ENCODE measurements at regions not wholly inside any gene's neighbourhood (a gene's known extent, or its start where the extent isn't known, plus 50 kb on each side); places are given as distances from the start of the nearest gene placed in this dataset.
"Not testable (repeated sequence)": the region's sequence is repeated elsewhere in the genome, so short reads cannot be mapped to it uniquely, and the experiment has no call there.

DNA sequence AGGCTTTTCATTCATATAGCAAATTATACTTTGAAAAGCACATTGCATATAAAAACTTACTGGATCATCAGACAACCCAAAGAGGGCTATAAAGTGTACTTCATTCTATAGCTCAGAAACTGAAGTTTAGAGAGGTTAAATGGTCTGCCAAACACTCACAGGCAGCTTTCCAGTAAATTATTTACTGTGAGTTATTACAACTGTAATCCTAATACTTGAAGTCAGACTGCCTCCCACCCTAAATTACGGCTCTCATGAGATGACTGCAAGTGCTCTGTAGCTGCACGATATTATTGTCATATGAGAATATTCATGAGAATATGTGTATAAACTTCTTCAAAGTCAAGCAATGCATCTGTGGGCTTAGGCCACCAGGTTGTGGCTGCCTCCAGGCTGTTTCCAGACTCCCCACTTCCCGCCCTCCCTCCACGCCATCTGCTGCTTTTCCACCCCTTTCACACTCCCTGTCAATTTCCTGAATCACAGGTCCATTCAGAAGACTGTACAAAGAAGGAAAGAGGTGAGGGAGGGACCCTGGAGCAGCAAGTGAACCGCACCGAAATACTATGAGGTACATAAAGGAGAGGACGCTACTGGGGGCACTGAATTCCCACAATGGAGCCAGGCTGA, 111.1 kb upstream of the SPOPL start:
- no peak for DNase-seq (ENCODE audit: low spot score)

DNA sequence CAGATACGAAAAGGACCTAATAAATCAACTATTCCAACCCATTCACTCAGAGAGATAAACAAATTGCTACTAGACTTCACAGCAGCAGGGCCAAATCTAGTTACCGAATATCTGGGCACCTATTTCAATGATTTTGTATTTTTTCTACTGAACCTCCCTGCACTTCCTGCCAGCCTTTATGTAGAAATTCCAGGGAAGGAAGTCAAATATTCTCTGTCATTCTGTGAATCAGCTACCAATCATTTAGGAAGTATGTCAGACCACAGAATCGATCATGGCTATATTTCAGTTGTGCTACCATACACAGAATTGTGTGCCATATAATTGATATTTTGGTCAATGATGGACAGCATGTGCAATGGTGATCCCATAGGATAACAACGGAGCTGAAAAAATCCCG, 109.6 kb upstream of the SPOPL start:
- DNase-seq (ENCODE audit: low spot score), result no peak

DNA sequence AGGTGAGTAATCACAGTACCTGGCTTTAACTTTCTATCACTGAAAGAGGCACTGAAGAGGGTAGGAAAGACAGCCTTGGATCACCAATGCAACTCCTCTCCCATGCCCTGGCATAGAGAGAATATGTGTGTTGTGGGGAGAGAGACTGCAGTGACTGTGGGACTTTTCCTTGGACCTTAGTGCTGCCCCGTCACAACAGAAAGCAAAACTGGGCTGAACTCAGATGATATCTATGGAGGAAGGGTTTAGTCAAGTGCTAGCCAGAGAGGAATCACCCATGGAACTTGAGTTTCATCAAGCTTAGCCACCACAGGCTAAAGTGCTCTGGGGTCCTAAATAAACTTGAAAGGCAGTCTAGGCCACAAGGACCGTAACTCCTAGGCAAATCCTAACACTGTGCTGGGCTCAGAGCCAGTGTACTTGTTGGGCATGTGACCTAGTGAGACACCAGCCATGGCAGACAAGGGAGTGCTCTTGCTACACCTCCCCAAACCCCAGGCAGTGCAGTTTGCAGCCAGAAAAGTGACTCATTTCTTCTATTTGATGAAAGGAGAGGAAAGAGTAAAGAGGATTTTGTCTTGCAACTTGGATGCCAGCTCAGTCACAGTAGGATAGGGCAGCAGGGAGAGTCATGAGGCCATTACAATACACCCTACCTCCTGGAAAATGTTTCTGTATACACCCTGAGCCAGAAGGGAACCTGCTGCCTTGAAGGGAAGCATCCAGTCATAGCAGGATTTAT, 105.8 kb upstream of the SPOPL start:
- no peak for DNase-seq (ENCODE audit: low spot score)

GRCh38 chr2:138396843-138397242, 104.7 kb upstream of the SPOPL start:
- DNase-seq (ENCODE audit: low spot score), result no peak

DNA sequence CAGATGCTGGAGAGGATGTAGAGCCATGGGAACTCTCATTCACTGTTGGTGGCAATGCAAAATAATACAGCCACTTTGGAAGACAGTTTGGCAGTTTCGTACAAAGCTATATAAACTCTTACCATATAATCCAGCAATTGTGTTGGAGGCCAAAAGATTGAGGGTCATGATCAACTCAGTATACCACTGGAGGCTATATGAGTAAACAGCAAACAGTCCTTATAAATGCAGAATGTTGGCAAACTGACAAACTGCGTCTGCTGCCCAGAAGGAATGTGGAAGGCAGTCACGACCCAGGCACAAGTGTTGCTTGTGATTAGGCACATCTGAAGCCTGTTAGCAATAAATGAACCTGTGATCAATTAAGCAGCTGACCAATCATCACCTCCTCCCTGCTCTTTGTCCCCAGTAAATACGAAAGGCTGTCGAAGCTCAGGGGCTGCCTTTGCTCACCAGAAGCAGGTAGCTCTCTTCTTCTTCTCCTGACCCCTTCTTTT, 98.1 kb upstream of the SPOPL start:
- DNase-seq (ENCODE audit: low spot score), result no peak

DNA sequence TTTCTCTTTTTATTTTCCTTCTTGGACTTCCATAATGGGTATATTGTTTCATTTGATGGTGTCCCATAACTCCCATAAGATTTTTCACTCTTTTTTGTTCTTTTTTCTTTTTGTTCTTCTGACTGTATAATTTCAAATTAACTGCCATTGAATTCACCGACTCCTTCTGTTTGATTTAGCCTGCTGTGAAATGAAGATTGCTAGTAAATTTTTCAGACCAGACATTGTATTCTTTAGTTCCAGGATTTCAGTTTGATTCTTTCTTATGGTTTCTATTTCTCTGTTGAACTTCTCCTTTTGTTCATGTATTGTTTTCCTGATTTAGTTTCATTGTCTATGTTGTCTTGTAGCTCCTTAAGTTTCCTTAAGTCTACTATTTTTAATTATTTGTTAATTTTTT, 87.6 kb upstream of the SPOPL start:
- no peak for DNase-seq (ENCODE audit: low spot score)

- no peak for DNase-seq (ENCODE audit: low spot score)
Observed at GRCh38 chr2:138415985-138416384, 85.6 kb upstream of the SPOPL start.

GRCh38 chr2:138418453-138418852, 83.1 kb upstream of the SPOPL start:
- no peak for DNase-seq (ENCODE audit: low spot score)

GRCh38 chr2:138421315-138421970, 80.1 kb upstream of the SPOPL start:
- peak; percentile 46 for DNase-seq (ENCODE audit: low spot score)

GRCh38 chr2:138421971-138422335, 79.6 kb upstream of the SPOPL start:
- DNase-seq (ENCODE audit: low spot score), result peak; percentile 15

DNA sequence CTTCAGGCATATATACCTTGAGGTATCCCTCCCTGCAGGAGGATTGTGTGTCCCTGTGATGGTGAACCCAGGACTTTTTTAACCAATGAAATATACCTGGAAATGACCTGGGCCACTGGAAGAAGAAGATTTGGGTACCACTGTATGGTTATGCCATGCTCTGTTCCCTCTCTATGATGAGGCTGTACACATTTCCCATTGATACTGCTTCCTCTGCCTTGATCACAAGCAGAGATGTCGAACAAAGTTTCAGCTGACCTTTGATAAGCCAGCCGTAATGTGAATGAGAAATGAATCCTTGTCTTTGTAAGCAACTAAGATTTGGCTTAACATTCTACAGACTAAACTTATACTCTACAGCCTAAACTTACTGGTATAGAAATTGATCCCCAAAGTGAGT, 78.4 kb upstream of the SPOPL start:
- no peak for DNase-seq (ENCODE audit: low spot score)

GRCh38 chr2:138423745-138424144, 77.8 kb upstream of the SPOPL start:
- no peak for DNase-seq (ENCODE audit: low spot score)

GRCh38 chr2:138424436-138425140, 77.0 kb upstream of the SPOPL start:
- no peak for DNase-seq (ENCODE audit: low spot score)

- not testable (repeated sequence) for DNase-seq (ENCODE audit: low spot score)
Observed at GRCh38 chr2:138426116-138426515, 75.5 kb upstream of the SPOPL start.

DNA sequence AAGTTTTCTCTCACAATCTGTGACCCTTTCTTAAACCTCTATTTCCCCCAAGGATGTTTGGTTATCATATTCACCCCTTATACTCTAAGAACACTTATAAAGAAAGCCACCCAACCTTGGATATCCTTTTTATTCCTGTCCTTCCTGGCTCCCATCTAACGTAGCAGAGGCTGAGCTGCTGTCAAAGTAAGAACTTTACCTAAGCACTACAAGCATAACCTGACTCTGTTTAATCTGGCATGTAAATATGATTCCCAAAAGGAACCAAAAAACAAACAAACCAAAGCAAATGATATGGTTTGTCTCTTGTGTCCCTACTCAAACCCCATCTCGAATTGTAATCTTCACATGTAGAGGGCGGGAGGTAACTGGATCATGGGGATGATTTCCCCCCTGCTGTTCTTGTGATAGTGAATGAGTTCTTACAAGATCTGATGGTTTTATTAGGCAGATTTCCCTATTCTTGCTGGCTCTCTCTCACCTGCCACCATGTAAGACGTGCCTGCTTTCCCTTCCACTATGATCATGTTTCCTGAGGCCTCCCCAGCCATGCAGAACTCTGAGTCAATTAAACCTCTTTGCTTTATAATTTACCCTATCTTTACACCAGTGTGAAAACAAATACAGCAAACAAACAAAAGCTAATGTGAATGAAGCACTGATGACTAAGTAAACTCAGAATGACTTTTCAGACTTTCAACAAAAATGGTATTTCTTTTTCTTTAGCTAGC, 72.7 kb upstream of the SPOPL start:
- DNase-seq (ENCODE audit: low spot score), result no peak

DNA sequence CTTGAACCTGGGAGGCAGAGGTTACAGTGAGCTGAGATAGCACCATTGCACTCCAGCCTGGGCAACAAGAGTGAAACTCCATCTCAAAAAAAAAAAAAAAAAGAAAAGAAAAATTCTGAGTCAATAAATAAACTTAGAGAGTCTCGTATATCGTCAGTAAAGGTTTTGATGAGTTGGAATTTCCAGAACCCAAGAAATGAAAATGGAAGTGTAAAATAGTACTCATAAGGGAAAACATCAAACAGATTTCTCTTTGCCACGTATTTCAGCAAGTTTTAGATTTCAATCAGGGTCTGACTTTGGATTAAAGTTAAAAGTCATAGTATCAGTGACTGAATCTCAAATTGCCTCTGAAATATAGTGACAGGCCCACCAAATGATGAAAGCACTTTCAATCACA, 71.4 kb upstream of the SPOPL start:
- DNase-seq (ENCODE audit: low spot score), result no peak

- no peak for DNase-seq (ENCODE audit: low spot score)
Observed at GRCh38 chr2:138432971-138433370, 68.6 kb upstream of the SPOPL start.

DNA sequence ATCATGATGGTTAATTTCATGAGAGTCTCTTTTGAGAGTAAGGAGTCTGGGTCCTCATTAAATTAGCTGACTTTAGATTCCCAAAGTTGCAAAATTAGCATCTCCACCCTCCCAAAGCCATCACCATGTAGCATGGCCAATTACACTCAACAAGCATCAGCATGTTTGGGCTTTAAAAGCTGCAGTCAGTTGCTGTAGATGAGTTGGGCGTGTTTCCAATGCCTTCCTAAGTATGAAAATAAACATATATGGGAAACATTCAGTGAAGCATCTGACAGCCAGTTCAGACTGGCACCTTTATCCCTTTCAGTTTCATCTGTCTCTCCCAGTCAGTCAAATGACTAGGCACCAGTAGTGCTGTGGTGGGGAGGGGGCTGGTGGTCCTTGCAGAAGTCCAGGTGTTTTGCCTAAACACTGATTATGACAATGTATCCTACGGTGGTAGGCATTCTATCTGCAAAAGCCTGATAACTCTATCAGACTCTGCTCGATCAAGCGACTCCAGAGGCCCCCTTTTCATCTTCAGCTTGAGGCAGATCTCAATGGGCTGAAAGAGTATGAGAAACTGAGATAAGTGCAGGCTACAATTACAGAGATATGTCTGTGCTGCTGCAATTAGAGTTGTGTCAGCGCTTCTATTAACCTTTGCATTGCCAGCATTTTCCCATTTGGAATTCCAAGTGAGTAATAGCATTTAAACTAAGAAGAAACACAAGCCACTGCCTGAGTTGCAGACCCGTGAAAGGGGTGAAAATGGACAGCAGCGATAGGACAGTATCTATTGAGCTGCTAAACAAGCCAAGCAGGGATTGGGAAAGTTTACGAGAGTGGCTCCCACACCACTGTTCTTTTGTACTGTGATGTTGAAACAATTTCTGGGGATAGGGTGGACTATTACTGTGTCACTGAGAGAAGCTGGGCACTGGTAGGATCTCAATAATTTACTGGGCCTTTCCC, 67.3 kb upstream of the SPOPL start:
- DNase-seq (ENCODE audit: low spot score), result no peak

DNA sequence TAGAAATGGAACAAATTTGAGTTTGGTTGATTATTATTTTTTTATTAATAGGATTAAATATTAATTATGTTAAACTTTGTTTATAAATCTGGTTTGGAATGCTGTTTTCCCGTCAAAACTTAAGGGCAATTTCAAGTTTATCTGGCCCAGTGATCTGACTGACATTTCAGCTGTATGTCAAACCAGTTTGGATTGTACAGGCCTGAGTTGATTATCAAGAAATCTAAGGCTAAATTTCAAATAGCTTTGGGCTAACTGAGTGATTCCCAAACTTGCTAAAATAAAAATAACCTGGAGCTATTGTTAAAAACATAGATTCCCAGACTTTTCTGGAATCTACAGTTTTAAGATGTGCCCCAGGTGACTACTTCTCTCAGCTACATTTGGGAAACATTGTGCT, 65.9 kb upstream of the SPOPL start:
- no peak for DNase-seq (ENCODE audit: low spot score)

- no peak for DNase-seq (ENCODE audit: low spot score)
Observed at GRCh38 chr2:138439733-138440132, 61.8 kb upstream of the SPOPL start.

DNA sequence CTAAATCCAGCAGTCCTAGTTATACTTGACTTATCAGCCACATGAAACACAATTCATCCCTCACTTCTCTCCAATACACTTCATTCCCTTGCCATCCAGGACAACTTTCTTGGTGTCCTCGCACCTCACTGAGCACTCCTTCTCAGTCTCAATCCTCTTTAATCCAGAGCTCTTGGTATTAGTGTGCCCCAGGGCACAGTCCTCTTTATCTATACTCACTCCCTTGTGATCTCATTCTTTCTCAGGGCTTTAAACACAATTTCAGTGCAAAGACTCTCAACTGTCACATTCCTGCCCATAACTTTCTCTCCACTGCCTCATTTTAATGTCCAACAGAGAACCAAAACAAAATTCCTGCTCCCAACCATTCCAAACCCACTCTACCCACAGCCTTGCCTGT, 60.8 kb upstream of the SPOPL start:
- DNase-seq (ENCODE audit: low spot score), result no peak
